MM.1S (cell line): ENCODE measurements at regions not wholly inside any gene's neighbourhood (a gene's known extent, or its start where the extent isn't known, plus 50 kb on each side); places are given as distances from the start of the nearest gene placed in this dataset.

Source experiments
- DNase-seq: peaks from one replicate; pipeline ENCODE4 v3.0.0-alpha.2; 2015
- H2AFZ ChIP-seq: fragments of 300-600 bp; sonication (generic); 2 replicates; pipeline ENCODE4 v1.6.0; 2016; ENCODE audit warnings: antibody characterized with exemption, low read length
- H3F3A ChIP-seq: fragments of 300-600 bp; sonication (generic); 2 replicates; pipeline ENCODE4 v1.6.1; 2016; ENCODE audit warnings: mild to moderate bottlenecking, antibody characterized with exemption, low read length, moderate library complexity, mixed read lengths; ENCODE audit not compliant: insufficient read depth
- H3K27ac ChIP-seq: fragments of 300-600 bp; sonication (generic); 2 replicates; pipeline ENCODE4 v1.5.1; 2016; ENCODE audit warnings: mild to moderate bottlenecking, low read length
- H3K27me3 ChIP-seq: fragments of 300-600 bp; sonication (generic); replicated peaks from 2 replicates; pipeline ENCODE4 v1.6.0; 2016; ENCODE audit warnings: low read length; ENCODE audit not compliant: insufficient read depth
- H3K36me3 ChIP-seq: fragments of 300-600 bp; sonication (generic); replicated peaks from 2 replicates; pipeline ENCODE4 v1.6.1; 2016; ENCODE audit warnings: mild to moderate bottlenecking, low read length, mixed read lengths; ENCODE audit not compliant: insufficient read depth
- H3K4me1 ChIP-seq: fragments of 300-600 bp; sonication (generic); 2 replicates; pipeline ENCODE4 v1.6.1; 2016; ENCODE audit warnings: low read length, mixed read lengths
- H3K4me2 ChIP-seq: fragments of 300-600 bp; sonication (generic); 2 replicates; pipeline ENCODE4 v1.6.0; 2016; ENCODE audit warnings: low read depth, low read length
- H3K4me3 ChIP-seq: fragments of 300-600 bp; sonication (generic); 2 replicates; pipeline ENCODE4 v1.5.1; 2016; ENCODE audit warnings: low read length, mixed read lengths
- H3K79me2 ChIP-seq: fragments of 300-600 bp; sonication (generic); 2 replicates; pipeline ENCODE4 v1.6.1; 2016; ENCODE audit warnings: mixed run types, low read length, mixed read lengths
- H3K9ac ChIP-seq: fragments of 300-600 bp; sonication (generic); 2 replicates; pipeline ENCODE4 v1.6.1; 2016; ENCODE audit warnings: low read length, mixed read lengths
- H3K9me2 ChIP-seq: fragments of 300-600 bp; sonication (generic); replicated peaks from 2 replicates; pipeline ENCODE4 v1.6.1; 2016; ENCODE audit warnings: mild to moderate bottlenecking, low read length, mixed read lengths; ENCODE audit not compliant: insufficient read depth
- H3K9me3 ChIP-seq: fragments of 300-600 bp; sonication (generic); replicated peaks from 2 replicates; pipeline ENCODE4 v1.6.1; 2016; ENCODE audit warnings: mild to moderate bottlenecking, low read length, mixed read lengths; ENCODE audit not compliant: insufficient read depth
- H4K20me1 ChIP-seq: fragments of 300-600 bp; sonication (generic); 2 replicates; pipeline ENCODE4 v1.6.1; 2016; ENCODE audit warnings: mild to moderate bottlenecking, low read length, moderate library complexity, mixed read lengths; ENCODE audit not compliant: insufficient read depth
- CTCF ChIP-seq: fragments of 300-600 bp; sonication (generic); IDR thresholded peaks from 2 replicates; pipeline ENCODE4 v1.5.1; 2016; ENCODE audit warnings: antibody characterized with exemption, low read length, mixed read lengths
- EZH2 ChIP-seq: fragments of 300-600 bp; sonication (generic); optimal IDR thresholded peaks from 2 replicates; pipeline ENCODE3; 2017; ENCODE audit warnings: low read depth, mild to moderate bottlenecking, antibody characterized with exemption, low read length, mixed read lengths
- EZH2phosphoT487 ChIP-seq: fragments of 300-600 bp; sonication (generic); IDR thresholded peaks from 2 replicates; pipeline ENCODE4 v1.6.1; 2018; ENCODE audit warnings: antibody characterized with exemption, low read length

- Histone ChIP-seq H3K4me1 (no peaks in the 10 kb centered on the region), H3K27me3 (no peaks in the 10 kb centered on the region), H3K4me3 (no peak overlapping the region), H3F3A (no peaks in the 10 kb centered on the region), H3K4me2 (no peak overlapping the region), H3K9ac (no peak overlapping the region), H4K20me1 (no peaks in the 10 kb centered on the region), H3K79me2 (no peaks in the 10 kb centered on the region), H2AFZ (no peak overlapping the region), H3K27ac (no peak overlapping the region), H3K9me2 (no peaks in the 10 kb centered on the region), H3K9me3 (no peaks in the 10 kb centered on the region), H3K36me3 (no peaks in the 10 kb centered on the region)
- DNase-seq, result no peak
- TF ChIP-seq CTCF (no peak), EZH2phosphoT487 (no peak), EZH2 (no peak)
Measured at GRCh38 chr4:98771959-98772632, 113.7 kb upstream of the TSPAN5 start.

- H3K4me2 ChIP-seq, result no peak overlapping the region
Measured at GRCh38 chr4:98765771-98766170, 107.4 kb upstream of the TSPAN5 start.

GRCh38 chr4:98758182-98758581 lies 99.8 kb upstream of the TSPAN5 start:
- no peak overlapping the region for H2AFZ ChIP-seq
- TF ChIP-seq EZH2phosphoT487 (no peak), CTCF (no peak), EZH2 (no peak)

More at GRCh38 chr4:98765771-98766170, 107.4 kb upstream of the TSPAN5 start:
- H4K20me1 ChIP-seq, result no peaks in the 10 kb centered on the region
- H3F3A ChIP-seq, result no peaks in the 10 kb centered on the region
- H3K4me3 ChIP-seq, result no peak overlapping the region
- DNase-seq, result no peak
- H2AFZ ChIP-seq, result no peak overlapping the region
- no peaks in the 10 kb centered on the region for H3K79me2 ChIP-seq
- TF ChIP-seq EZH2phosphoT487 (no peak), EZH2 (no peak), CTCF (no peak)
- no peaks in the 10 kb centered on the region for H3K4me1 ChIP-seq
- no peaks in the 10 kb centered on the region for H3K36me3 ChIP-seq
- H3K9me2 ChIP-seq, result no peaks in the 10 kb centered on the region
- no peaks in the 10 kb centered on the region for H3K9me3 ChIP-seq
- no peak overlapping the region for H3K9ac ChIP-seq
- no peaks in the 10 kb centered on the region for H3K27me3 ChIP-seq
- H3K27ac ChIP-seq, result no peak overlapping the region

More at GRCh38 chr4:98758182-98758581, 99.8 kb upstream of the TSPAN5 start:
- H3K9me2 ChIP-seq, result no peaks in the 10 kb centered on the region
- H3K27me3 ChIP-seq, result no peaks in the 10 kb centered on the region
- DNase-seq, result no peak
- H3K79me2 ChIP-seq, result no peaks in the 10 kb centered on the region
- no peaks in the 10 kb centered on the region for H3K36me3 ChIP-seq
- no peaks in the 10 kb centered on the region for H3K9me3 ChIP-seq
- no peaks in the 10 kb centered on the region for H3F3A ChIP-seq
- H4K20me1 ChIP-seq, result no peaks in the 10 kb centered on the region
- H3K27ac ChIP-seq, result no peak overlapping the region
- no peak overlapping the region for H3K9ac ChIP-seq
- H3K4me2 ChIP-seq, result no peak overlapping the region
- no peaks in the 10 kb centered on the region for H3K4me1 ChIP-seq
- no peak overlapping the region for H3K4me3 ChIP-seq
